HG02938 (cell line): ENCODE measurements at regions not wholly inside any gene's neighbourhood (a gene's known extent, or its start where the extent isn't known, plus 50 kb on each side); places are given as distances from the start of the nearest gene placed in this dataset.
"Not testable (repeated sequence)": the region's sequence is repeated elsewhere in the genome, so short reads cannot be mapped to it uniquely, and the experiment has no call there.

Experiments
- ATAC-seq: cut with Tn5 transposase; IDR thresholded peaks from one replicate; pipeline ENCODE4 v1.9.1; 2021; ENCODE audit warnings: mild to moderate bottlenecking, moderate library complexity; ENCODE audit not compliant: unreplicated experiment

GRCh38 chr3:180409170-180409569, 192.8 kb upstream of the TTC14 start:
- no peak for ATAC-seq

GRCh38 chr3:180409883-180410282, 192.1 kb upstream of the TTC14 start:
- peak; percentile 41 for ATAC-seq

GRCh38 chr3:180414157-180414556, 187.8 kb upstream of the TTC14 start:
- ATAC-seq = no peak

- no peak for ATAC-seq
Observed at GRCh38 chr3:180416111-180416594, 185.8 kb upstream of the TTC14 start.

GRCh38 chr3:180417241-180417640, 184.7 kb upstream of the TTC14 start:
- ATAC-seq = no peak

- no peak for ATAC-seq
Observed at GRCh38 chr3:180420016-180420415, 181.9 kb upstream of the TTC14 start.

GRCh38 chr3:180420804-180421203, 181.2 kb upstream of the TTC14 start:
- no peak for ATAC-seq

GRCh38 chr3:180421221-180421620, 180.7 kb upstream of the TTC14 start:
- ATAC-seq = no peak

- ATAC-seq = no peak
Observed at GRCh38 chr3:180421721-180422120, 180.2 kb upstream of the TTC14 start.

GRCh38 chr3:180424305-180424704, 177.7 kb upstream of the TTC14 start:
- not testable (repeated sequence) for ATAC-seq

GRCh38 chr3:180430896-180431295, 171.1 kb upstream of the TTC14 start:
- ATAC-seq = no peak

- ATAC-seq = no peak
Observed at GRCh38 chr3:180433152-180433551, 168.8 kb upstream of the TTC14 start.

GRCh38 chr3:180447136-180447535, 154.8 kb upstream of the TTC14 start:
- ATAC-seq = no peak

- not testable (repeated sequence) for ATAC-seq
Observed at GRCh38 chr3:180448407-180448806, 153.6 kb upstream of the TTC14 start.

GRCh38 chr3:180457225-180457624, 144.7 kb upstream of the TTC14 start:
- no peak for ATAC-seq

GRCh38 chr3:180466401-180467011, 135.5 kb upstream of the TTC14 start:
- no peak for ATAC-seq

- ATAC-seq = no peak
Observed at GRCh38 chr3:180467177-180467576, 134.8 kb upstream of the TTC14 start.

- no peak for ATAC-seq
Observed at GRCh38 chr3:180469149-180469548, 132.8 kb upstream of the TTC14 start.

GRCh38 chr3:180478695-180479094, 123.3 kb upstream of the TTC14 start:
- ATAC-seq = no peak

GRCh38 chr3:180492047-180492446, 109.9 kb upstream of the TTC14 start:
- no peak for ATAC-seq

GRCh38 chr3:180496995-180497394, 105.0 kb upstream of the TTC14 start:
- ATAC-seq = no peak

- no peak for ATAC-seq
Observed at GRCh38 chr3:180516368-180516767, 85.6 kb upstream of the TTC14 start.

- ATAC-seq = no peak
Observed at GRCh38 chr3:180523040-180523439, 78.9 kb upstream of the TTC14 start.
